A673 (cell line): ENCODE measurements at regions not wholly inside any gene's neighbourhood (a gene's known extent, or its start where the extent isn't known, plus 50 kb on each side); places are given as distances from the start of the nearest gene placed in this dataset.

Source experiments
- BruUV-seq: library from RNA; stranded (reverse); fragments of 400-500 nt; replicated peaks from 2 replicates; lab custom pipeline; 2021; lab: Mats Ljungman, UMichigan
- CTCF ChIA-PET: fragments of 300-600 bp; sonication (Branson Sonifier 250); formaldehyde crosslinking; loops from one replicate; lab custom pipeline; 2022; ENCODE audit warnings: antibody characterized with exemption; lab: Charles Lee
- POLR2A ChIA-PET: fragments of 300-600 bp; sonication (Branson Sonifier 250); formaldehyde crosslinking; loops from one replicate; lab custom pipeline; 2022; ENCODE audit warnings: antibody characterized with exemption; ENCODE audit not compliant: low non-redundant PET; lab: Charles Lee
- DNase-seq: peaks from one replicate; pipeline ENCODE4 v3.0.0-alpha.2; 2015; ENCODE audit warnings: low spot score
- H3K27ac ChIP-seq: fragments of 200-600 bp; sonication (generic); 2 replicates; pipeline ENCODE4 v1.5.1; 2016; ENCODE audit warnings: mixed run types, low read depth, mild to moderate bottlenecking, mixed read lengths, antibody characterized with exemption, low read length; ENCODE audit not compliant: poor library complexity, severe bottlenecking
- H3K27me3 ChIP-seq: fragments of 200-600 bp; sonication (generic); replicated peaks from 2 replicates; pipeline ENCODE4 v1.6.1; 2017; ENCODE audit warnings: mixed run types, low read depth, mild to moderate bottlenecking, mixed read lengths, antibody characterized with exemption, low read length; ENCODE audit not compliant: insufficient read depth, poor library complexity
- H3K36me3 ChIP-seq: fragments of 200-600 bp; sonication (generic); 2 replicates; pipeline ENCODE4 v1.6.1; 2016; ENCODE audit warnings: mixed run types, mild to moderate bottlenecking, mixed read lengths, antibody characterized with exemption, low read length; ENCODE audit not compliant: insufficient read depth, poor library complexity, severe bottlenecking
- H3K4me1 ChIP-seq: fragments of 200-600 bp; sonication (generic); 2 replicates; pipeline ENCODE4 v1.6.1; 2017; ENCODE audit warnings: mixed run types, mild to moderate bottlenecking, mixed read lengths, antibody characterized with exemption, low read length; ENCODE audit not compliant: insufficient read depth, poor library complexity, severe bottlenecking
- H3K4me3 ChIP-seq: fragments of 200-600 bp; sonication (generic); 2 replicates; pipeline ENCODE4 v1.5.1; 2016; ENCODE audit warnings: low read depth, mixed run types, mild to moderate bottlenecking, mixed read lengths, low read length; ENCODE audit not compliant: poor library complexity, severe bottlenecking
- H3K9me3 ChIP-seq: fragments of 200-600 bp; sonication (generic); 2 replicates; pipeline ENCODE4 v1.6.1; 2016; ENCODE audit warnings: mixed run types, low read depth, mild to moderate bottlenecking, mixed read lengths, antibody characterized with exemption, low read length; ENCODE audit not compliant: poor library complexity, severe bottlenecking
- CTCF ChIP-seq: fragments of 300-800, 200-600 bp; sonication (generic); conservative IDR thresholded peaks from 2 replicates; pipeline ENCODE4 v1.5.1; 2017; ENCODE audit warnings: low read depth, mild to moderate bottlenecking, antibody characterized with exemption, low read length, moderate library complexity, mixed read lengths
- EZH2 ChIP-seq: fragments of 200-600 bp; sonication (generic); IDR thresholded peaks from 2 replicates; pipeline ENCODE4 v1.6.1; 2017; ENCODE audit warnings: borderline replicate concordance, low read depth, mild to moderate bottlenecking, mixed read lengths, antibody characterized with exemption, low read length; ENCODE audit not compliant: poor library complexity, severe bottlenecking
- intact Hi-C: fragments of 100-400 bp; cut with micrococcal nuclease; formaldehyde crosslinking; loops from one replicate; pipeline ENCODE4 v1.10.0; 2022; ENCODE audit not compliant: unreplicated experiment

- intact Hi-C loops: no loop called here
- DNase-seq: no peak
- ChIA-PET POLR2A (no interaction called here), CTCF (interaction anchor here (0.6 kb wide), 1 partner anchor 256 kb away, joined by 5 read pairs; no protein-coding TSS in a partner anchor)
- no peaks in the 10 kb centered on the region for H3K9me3 ChIP-seq
- H3K27me3 ChIP-seq: peaks cover 32% of the 10 kb centered on the region
- no TSS peak for BruUV-seq
- H3K27ac ChIP-seq: no peak overlapping the region
- no peaks in the 10 kb centered on the region for H3K36me3 ChIP-seq
- TF ChIP-seq EZH2: no peak
- TF ChIP-seq CTCF: no peak
- H3K4me1 ChIP-seq: no peaks in the 10 kb centered on the region
- H3K4me3 ChIP-seq: no peak overlapping the region
These were observed 174.7 kb downstream of the CD47 start for GRCh38 chr3:107916171-107916570.

DNA sequence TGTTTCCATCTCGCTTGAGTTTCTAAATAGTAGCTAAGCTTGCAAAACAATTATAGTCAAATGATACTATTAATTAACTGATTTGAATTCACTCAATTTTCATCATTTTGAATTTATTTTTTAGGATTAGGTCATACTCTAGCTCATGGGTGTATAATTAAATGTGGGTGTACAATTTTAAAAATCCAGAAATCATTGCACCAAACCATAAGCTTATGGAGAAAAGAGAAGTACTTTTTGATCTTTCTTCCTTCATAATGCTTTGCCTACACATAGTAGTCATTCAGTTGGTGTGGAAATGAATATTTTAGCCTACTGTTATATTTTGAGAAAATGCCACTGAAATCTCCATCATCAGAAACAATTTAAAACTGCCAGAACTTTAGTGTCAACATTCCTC, 175.1 kb downstream of the CD47 start:
- DNase-seq: no peak
- CTCF ChIA-PET: interaction anchor here (0.6 kb wide), 1 partner anchor 255 kb away, joined by 5 read pairs; no protein-coding TSS in a partner anchor
- BruUV-seq: no TSS peak
- no peaks in the 10 kb centered on the region for H3K36me3 ChIP-seq
- intact Hi-C loops: no loop called here
- TF ChIP-seq EZH2: no peak
- no peak for TF ChIP-seq CTCF
- no peaks in the 10 kb centered on the region for H3K9me3 ChIP-seq
- peaks cover 29% of the 10 kb centered on the region for H3K27me3 ChIP-seq
- no peak overlapping the region for H3K27ac ChIP-seq
- H3K4me1 ChIP-seq: no peaks in the 10 kb centered on the region
- POLR2A ChIA-PET: no interaction called here
- H3K4me3 ChIP-seq: no peak overlapping the region

- Histone ChIP-seq H3K27me3 (peaks cover 16% of the 10 kb centered on the region), H3K27ac (no peak overlapping the region), H3K4me3 (no peak overlapping the region), H3K9me3 (no peaks in the 10 kb centered on the region), H3K36me3 (no peaks in the 10 kb centered on the region), H3K4me1 (no peaks in the 10 kb centered on the region)
- ChIA-PET CTCF (no interaction called here), POLR2A (no interaction called here)
- DNase-seq: peak; percentile 19
- BruUV-seq: no TSS peak
- TF ChIP-seq CTCF: no peak
- no peak for TF ChIP-seq EZH2
- intact Hi-C loops: no loop called here
These were observed 177.1 kb downstream of the CD47 start for GRCh38 chr3:107913701-107914100.
